Ammon's horn (tissue), 1 donor: ENCODE measurements at regions not wholly inside any gene's neighbourhood (a gene's known extent, or its start where the extent isn't known, plus 50 kb on each side); places are given as distances from the start of the nearest gene placed in this dataset.
A peak's percentile ranks its signal among the peaks of the same experiment; 100 is the strongest.

ENCODE experiments used
- DNase-seq: peaks from one replicate; pipeline ENCODE4 v3.0.0-alpha.2; 2016; ENCODE audit warnings: low spot score

DNA sequence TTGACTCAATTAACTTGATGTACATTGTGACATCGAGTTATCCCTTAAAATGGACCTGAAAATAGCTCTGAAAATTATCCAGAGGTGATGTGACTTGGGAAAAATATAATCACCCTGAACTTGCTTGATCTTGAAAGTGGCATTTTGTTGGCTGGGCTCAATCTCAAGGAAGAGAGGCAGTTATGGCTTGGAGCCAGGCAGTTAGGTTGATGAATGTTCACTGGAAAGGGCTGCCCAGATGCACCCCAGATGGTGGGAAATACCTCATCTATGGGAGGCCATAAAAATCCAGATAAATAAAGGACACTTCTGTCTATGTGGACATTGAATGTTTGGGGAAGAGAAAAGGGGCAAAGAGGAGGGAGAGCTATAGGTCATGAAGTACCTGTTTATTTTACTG is 55.7 kb upstream of the OR5AN1 start:
- no peak for DNase-seq

- no peak for DNase-seq
Measured at GRCh38 chr11:59295435-59295834, 63.3 kb upstream of the OR5AN1 start.

DNA sequence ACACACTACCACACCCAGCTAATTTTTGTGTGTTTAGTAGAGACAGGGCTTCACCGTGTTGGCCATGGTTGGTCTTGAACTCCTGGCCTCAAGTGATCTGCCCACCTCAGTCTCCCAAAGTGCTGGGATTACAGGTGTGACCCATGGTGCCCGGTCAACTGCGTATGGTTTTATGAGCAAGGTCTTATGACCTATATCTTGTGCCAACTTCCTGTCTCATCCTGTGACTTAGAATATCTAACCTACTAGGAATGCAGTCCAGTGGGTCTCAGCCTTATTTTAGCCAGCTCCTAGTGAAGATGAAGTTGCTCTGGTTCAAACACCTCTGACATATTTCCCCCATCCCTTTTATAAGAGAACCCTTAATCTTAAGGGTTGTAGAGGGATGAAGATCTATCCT is 66.1 kb upstream of the OR5AN1 start:
- DNase-seq = no peak

DNA sequence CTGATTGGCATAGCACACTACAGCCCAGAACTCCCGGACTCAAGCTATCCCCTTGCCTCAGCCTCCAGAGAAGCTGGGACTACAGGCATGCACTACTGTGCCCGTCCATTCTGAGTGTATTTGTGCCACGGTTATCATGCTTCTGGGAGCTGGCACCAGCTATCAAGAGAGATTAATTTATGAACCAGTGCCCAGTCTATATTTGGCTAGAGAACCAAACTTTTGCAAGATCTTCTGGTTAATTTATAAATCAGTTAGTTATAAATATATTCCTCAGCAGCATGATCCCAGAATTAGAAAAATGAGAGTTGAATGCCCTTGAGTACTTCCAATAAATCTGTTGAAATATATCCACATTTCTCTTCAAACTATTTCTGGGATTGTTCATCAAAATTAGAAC is 67.5 kb upstream of the OR5AN1 start:
- no peak for DNase-seq

DNA sequence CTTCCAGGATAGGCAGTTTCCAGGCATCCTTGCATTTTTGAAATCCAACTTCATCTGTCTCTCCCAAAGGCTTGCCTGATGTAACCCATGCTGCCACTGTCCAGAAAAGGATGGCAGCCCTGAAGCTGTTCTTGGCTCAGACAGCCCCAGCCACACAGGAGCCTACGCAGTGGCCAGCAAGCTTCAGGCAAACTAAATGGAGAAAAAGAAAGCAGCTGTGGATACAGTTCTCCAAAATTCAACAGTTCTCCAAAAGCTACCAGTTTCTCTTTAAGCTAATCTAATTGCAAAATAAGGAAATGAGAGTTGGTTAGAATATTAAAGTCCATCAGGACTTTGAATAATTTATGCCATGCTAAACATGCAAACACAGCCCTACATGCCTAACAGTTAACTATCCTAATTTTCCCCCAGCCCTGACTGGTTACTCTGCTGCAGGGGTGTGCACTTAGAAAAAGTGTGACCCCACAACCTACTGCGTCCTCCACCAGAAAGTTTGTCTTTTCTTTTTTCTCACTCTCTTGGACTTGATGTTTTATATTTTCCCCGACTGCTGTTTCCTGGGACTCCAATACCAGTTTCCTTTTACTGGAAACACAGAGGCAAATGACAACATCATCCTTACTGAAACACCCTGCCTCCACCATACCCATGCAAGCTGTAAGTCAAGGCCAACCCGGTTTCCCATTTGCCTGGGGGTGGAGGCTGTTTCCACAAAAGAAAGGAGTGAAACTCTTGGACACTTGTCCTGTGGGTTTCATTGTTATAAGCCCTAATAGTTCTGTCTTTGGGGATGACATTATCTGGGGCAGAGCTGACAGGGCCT is 69.1 kb upstream of the OR5AN1 start:
- no peak for DNase-seq

GRCh38 chr11:59285716-59286260 is 72.9 kb upstream of the OR5AN1 start:
- DNase-seq = no peak

DNA sequence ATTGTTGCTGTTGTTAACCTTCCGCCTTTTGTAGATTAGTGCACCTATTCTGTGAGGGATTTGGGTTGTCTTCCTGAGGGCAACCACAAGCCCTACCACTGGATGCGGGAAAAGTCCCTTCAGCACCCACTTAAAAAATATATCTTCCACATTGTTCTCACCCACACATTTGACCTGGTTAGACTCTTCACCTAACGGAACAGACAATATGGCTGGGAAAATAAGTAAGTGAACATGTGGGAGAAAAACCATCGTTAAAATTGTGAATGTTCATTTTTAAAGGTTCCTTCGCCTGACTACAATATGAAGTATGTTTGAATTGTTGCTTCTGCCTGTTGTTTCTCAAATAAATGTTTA is 72.0 kb upstream of the MPEG1 start:
- no peak for DNase-seq

GRCh38 chr11:59283825-59284772 is 71.4 kb upstream of the MPEG1 start:
- DNase-seq = peak; percentile 80

DNA sequence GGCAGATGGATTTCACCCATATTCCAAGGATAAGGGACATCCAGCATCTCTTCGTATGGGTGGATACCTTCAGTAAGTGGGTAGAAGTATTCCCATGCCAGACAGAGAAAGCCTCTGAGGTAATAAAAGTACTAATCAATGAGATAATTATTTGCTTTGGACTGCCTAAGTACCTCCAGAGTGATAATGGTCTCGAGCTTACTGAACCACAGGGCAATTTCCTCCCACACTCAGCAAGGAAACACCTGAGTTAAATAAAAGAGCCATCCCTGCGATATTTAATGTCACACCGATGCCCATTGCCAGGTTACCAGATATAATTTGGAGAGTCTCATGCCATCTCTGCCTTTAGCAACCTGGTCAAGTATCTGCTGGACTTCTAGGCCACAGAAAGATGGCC is 70.6 kb upstream of the MPEG1 start:
- DNase-seq = no peak

GRCh38 chr11:59281177-59281576 is 68.5 kb upstream of the MPEG1 start:
- no peak for DNase-seq

DNA sequence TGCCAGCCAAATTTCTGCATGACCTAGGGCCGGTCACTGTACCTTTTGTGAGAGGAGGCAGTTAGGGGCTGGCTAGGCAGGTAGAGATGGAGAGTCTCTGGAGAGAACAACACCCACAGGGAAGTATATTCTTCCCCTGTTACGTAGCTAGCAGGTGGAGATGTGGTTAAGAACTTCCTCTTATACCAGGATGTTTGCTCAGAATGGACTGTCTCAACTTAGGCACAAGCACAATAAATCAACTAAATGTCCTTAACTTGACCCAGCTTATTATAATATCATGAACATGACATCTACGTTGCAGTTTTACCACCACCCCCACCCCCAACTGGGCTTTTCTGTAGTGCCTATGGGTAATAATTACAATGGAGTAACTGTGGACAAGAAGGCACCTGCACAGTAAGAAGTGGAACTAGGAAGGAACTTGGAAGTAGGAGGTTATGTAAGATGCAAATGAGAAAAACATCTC is 60.7 kb upstream of the MPEG1 start:
- DNase-seq = no peak

DNA sequence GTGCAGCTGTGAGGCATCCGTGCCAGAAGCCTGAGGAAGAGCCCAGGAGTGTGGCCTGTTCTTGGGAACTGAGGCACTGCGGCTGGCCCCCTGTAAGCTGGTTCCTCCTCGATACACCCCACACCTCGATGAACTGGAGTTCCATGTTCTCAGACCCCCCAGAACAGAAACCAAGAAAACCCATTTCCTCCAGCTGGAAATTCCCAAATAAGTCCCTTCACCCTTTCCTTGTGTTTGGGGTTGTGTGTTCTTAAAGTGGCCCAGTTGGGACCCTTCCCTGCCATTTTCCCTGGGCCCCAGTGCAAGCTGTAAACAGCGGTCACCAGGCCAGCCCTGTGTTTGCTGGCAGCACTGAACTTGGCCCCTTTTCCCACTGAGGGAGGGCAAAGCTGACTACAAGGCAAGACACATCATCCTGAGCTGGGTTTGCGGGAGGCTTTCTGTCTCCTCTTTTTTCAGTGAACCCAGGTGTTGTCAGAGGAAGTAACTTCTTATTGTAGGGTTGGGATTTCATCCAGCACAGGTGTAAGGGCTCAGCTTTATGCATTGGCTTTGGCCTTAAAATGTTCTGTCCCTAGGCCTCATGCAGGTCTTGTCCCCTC is 60.1 kb upstream of the MPEG1 start:
- DNase-seq = no peak

DNA sequence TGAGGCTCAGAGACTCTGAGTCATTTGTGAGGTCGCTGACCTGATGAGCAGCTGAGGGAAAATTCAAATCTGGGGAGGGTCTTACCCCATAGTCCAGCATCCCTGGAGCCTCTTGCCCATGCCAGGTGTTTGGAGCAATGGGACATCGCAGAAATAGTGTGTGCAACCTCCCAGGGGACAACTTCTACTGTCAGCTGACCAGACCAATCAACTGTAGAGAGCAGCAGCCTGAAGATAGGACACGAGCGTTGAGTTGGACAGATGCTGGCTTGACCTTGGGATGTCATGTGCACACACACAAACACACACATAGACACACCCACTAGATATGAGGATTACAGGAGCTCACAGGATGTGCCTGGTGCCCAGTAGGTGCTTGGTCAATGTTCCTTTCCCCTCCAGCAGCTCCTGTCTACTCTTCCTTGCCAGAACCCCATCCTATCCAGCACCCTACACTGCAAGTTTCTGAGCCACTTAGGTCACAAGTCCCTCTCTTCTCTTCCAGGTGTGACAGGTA is 59.1 kb upstream of the MPEG1 start:
- DNase-seq = no peak

DNA sequence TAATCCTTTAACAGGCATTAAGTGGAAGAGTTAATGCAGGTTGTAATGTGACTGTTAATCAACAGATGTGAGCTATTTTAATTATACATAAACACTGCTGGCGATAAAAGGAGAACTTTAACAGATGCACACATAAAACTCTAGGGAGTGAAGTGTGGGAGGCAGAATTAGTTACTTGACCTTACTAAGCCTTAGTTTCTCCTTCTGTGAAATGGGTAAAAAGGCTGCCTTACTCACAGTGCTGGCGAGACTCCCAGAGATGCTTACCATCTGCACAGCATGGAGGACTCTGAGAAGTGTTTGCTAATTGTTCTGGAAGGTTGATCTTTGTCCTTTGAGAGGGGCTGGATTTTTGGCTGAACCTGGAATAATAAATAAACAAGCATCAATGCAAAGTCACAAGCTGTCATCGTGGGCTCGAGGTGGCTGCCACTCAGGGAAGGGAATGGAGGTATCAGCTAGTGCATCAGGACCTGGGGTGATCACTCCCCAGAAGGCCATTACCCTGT is 58.6 kb upstream of the MPEG1 start:
- DNase-seq = no peak

DNA sequence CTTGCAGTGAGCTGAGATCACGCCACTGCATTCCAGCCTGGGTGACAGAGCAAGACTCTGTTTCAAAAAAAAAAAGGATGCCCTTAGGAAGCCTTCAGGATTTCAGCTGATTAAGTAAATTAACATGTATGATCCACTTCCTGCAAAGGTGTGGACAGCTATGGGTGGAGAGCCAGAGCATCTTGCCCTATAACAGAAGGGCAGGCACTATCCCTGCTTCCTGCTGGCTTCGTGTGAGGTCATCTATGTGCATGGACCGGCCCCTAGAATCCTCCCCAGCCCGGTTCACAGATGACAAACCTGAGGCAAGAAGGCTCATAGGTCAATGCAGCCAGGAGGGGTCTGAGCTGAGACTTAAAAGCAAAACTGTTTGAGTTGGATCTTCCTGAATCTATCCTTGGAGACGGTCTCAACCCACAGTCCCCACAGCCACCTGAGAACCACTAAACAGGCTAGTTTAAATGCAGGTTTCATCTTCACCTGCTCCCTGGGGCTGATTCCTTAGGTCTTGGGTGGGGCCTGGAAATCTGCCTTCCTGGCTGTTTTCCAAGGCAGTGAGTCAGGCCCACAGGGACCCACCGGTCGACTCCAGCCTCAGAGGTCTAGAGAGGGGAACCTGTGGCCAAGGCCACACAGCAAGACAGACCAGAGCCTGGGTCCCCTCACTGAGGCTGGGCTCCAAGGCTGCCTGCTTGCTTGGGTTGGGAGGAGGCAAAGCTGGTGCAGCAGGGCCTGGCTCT is 55.2 kb upstream of the MPEG1 start:
- no peak for DNase-seq

DNA sequence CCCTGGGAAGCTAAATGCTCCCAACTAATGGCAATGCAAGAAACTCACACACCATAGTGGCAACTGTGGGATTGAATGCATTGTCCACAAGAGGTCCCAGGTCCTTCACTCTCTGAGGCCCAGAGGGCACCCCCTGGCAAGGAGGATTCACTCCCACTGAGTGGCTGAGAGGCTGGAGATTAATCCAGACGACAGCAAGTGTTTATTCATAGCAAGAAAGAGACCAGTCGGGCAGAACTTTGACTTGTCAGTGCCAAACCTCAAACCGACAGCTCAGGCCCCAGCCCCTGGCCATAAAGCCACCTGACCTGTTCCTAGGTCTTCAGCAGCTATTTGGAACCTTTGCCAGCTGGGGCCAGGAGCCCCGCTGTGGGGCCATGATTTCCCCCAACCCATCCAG is 54.5 kb upstream of the MPEG1 start:
- no peak for DNase-seq

DNA sequence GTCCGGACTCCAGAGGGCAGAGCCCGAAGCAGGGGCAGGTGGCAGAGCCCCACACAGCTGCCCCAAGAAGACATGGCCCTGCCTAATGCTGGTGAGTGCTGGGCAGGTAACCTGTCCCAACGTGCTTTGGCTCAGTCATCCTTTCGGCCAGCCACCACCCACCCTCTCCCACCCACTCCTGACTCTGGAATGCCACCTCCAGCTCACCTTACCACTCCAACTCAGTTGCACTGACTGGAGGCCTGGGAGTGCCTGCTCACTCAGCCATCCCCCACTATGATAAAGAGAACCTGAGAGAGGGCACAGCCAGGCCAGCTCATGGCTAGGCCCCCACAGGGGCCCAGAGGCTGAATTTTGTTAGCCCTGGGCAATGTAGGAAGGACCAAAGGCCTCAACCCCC is 53.8 kb upstream of the MPEG1 start:
- DNase-seq = no peak

DNA sequence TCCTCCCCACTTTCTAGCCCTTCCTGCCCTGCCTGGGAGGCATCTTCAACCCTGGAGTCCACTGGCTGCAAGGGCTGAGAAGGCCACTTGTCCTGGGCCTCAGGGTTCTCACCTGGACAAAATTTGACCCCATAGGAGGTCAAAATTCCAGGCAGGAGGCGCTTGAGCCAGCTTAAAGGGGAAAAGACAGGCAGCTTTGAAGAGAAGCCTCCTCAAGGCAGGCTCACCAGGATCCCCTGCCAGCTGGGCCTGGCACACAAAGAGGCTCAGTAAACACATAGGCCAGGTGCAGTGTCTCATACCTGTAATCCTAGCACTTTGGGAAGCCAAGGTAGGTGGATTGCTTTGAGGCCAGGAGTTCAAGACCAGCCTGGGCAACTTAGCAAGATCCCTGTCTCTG is 53.0 kb upstream of the MPEG1 start:
- DNase-seq = no peak

- no peak for DNase-seq
Measured at GRCh38 chr11:59264736-59265135, 52.0 kb upstream of the MPEG1 start.

DNA sequence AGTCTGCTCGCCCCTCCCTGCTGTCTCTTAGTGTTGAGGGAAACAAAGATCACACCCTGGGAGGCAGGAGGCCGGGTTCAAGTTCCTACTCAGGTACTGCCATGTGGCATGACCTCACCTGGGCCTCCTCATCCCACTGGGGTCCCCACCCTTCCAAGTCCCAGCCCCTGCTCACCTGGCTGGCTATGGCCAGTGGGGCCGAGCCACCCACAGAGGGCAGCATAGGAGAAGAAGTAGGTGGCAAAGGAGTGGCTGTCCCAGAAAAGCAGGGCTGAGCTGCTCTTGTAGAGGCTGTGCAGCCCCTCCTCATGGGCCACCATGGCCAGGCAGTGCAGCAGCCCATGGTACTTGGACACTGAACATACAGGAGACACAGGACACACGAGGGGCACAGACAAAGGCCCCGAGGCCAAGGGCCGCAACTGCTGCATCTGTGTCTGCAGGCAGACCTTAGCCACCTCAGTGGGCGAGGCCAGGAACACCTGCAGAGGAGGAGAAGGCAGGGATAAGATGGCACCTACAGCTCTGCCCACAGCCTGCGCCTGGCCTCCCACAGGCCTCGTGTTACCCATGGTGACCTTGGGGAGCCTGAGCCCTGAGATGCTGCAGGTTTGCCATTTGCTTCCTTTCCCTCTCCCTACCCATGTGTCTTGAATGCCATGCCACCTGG is 50.6 kb upstream of the MPEG1 start:
- DNase-seq = no peak
